ENCODE measurements at regions not wholly inside any gene's neighbourhood (a gene's known extent, or its start where the extent isn't known, plus 50 kb on each side); places are given as distances from the start of the nearest gene placed in this dataset.

DNA sequence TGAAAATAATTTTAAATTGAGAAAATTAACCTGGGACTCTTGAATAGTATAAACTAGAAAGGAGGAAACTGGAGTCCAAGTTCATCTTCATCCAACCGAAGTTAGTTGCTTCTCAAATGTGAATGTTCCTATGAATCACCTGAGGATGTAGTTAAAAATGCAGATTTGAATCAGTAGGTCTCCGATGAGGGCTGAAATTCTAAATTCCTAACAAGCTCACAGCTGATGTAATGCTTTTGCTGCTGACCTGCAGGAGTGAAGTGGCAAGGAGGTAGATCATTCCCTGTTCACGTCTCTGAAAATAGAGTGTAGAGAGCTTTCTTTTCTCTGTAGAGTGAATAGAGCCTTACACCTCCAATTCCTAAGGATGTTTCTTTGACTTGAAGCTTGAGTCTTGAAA is 685.5 kb downstream of the CPS1 start:
- no peak for DNase-seq

DNA sequence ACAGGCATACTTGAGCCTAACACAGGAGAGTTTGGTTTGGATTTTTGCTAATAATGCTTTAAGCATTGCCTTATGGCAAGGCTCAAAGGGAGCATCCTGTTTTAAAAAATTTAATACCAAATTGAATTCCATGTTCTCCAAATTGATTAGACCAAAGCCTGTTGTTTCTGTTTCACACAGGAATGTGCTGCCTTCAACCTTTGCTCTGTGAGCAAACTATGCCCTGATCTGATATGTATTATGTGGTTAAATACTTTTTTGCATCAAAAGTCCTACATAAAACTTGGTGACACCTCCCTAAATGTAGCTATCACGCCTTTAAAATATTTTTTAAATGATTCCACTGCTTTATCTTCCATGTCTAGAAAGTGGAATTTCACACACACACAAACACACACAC is 691.4 kb downstream of the CPS1 start:
- no peak for DNase-seq

DNA sequence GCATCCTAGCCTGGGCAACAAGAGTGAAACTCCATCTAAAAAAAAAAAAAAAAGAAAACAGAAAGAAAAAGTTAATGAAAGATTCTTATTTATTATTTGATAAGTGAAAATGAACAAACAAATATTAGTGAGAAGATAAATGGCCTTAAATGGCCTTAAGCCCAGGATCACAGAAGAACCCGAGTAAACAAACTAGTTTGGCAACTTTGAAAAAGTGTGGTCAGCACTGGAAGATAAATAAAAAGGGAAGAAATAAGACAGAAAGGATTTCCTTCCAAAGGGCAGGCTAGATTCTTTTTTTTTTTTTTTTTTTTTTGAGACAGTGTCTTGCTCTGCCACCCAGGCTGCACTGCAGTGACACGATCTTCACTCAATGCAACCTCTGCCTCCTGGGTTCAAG is 692.4 kb downstream of the CPS1 start:
- no peak for DNase-seq

DNA sequence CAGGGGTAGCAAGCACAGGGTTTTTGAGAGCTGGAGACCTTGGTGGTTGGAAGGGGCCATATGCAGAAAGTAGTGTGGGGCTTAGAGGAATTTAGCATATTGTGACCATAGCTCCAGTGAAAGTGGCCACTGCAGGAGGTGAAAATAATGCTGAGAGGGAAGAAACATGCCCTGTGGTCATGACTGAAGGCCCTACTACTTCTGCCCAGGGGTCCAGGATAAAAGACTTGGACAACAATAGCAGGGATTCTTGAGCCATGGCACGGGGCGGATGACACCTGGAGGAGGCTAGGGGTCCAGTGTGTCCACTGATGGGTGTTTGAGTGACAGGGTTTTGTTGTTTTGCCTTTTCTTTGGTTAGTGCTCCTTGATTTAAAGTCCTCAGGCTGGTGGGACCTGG is 694.6 kb downstream of the CPS1 start:
- no peak for DNase-seq

DNA sequence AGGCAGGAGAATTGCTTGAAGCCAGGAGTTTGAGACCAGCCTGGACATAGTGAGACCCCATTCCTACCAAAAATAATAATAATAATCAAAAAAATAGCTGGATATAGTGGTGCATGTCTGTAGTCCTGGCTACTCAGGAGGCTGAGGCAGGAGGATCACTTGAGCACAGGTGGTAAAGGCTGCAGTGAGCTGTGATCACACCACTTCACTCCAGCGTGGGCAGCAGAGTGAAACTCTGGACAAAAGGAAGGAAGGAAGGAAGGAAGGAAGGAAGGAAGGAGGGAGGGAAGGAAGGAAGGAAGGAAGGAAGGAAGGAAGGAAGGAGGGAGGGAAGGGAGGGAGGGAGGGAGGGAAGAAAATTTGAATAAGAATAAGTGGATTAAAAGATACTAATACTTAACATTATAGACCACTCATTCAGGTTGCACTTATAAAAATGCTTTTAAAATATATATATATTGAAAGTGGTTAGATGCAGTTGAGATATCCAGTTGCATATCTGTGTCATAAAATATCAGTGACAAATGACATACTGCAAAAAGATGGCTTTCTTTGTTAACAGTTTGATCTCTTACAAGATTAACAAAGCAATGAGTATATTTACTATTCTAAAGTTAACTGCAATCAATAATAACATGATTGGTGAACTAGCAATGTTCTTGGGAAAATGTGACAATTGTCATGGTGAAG is 702.4 kb downstream of the CPS1 start:
- no peak for DNase-seq

DNA sequence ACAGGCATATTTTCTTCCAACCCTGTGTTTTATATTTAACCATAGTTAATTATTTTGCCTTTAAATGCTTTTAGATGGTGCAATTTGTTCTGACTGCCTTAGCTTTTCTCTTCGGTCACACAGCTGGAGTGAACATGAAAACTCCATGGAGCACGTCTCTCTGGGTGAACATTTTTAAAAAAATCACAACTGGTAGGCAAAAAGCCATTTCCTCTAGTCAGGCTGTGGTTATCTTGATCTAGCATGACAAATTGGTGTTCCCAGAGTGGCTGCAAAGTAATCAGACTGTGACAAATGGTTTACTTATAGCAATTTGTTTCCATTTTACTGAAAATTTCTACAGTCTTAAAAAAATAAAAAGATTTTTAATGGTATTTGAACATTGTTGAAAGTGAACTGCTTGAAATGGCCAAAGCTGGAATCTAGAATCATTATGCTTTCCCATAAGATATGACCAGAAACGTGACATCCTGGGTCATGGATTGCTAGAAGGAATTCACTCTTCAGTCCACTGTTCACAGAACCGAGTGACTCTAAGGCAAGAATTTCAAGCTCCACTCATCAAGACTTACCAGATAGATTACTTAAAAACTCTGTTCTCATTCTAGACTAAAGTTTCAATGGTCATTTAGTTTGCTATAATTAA is 703.6 kb downstream of the CPS1 start:
- no peak for DNase-seq

DNA sequence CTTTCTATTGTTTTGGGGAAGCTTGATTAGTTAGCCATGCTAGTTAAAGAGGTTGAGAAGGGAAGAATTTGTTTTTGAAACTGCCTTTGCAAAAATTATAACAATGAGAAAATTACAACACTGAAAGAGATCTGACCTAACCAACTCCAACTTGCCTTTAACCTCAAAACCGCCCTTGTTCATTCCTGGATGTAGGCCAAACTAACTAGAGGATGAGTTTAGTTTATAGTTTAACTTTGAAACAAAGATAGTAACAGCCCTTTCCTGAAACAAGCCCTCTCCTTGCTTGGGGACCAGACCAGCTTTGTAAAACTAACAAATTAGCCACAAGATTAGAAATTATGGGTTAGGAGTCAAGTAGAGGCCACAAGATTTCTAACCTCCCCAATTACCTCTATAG is 713.9 kb downstream of the CPS1 start:
- no peak for DNase-seq

DNA sequence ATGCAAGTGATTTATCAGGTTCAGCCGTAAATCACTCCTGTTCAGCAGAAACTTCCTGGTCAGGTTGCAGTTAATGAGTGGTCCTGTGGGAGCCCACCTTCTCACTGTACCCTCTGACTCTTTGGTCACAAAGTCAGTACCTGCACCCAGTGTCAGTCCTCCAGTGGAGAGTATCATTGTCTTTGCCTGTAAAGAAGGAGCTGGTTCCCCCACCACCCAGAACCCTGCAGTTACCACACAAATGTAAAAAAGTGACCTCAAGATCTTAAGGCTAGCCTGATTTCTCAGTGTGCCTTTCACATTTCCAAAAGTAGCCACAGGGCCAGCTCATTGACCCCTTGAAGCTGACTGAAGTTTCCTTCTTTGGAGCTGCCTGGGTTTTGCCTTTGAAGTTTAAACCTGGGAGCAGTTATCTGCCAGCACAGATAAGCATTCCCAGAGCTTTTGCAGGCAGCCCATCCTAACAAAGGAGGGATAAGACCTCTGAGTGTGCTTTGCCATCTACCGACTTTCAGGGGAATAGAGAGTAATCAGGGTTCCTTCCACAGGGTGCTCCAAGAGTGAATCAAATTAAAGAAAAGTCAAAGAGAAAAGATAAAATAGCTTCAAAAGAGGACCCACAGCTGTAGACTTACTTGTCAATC is 725.2 kb downstream of the CPS1 start:
- no peak for DNase-seq

DNA sequence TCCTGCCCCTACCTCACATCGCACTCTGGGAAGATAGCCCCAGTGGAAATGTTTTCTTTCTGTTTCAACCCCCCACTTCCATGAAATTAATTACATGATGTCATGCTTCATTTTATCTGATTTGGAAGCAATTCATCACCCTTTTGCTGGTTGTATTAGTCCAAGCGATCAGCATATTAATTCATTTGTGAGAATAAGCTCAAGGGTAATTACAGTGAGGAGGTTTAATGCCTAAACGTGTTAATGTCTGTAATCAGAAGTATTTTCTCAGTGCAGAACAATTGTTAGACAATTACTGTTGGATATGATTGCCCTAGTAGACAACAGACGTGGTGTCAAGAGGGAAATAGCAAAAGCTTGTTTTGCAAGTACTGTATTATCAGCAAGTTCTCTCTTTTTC is 746.3 kb downstream of the CPS1 start:
- no peak for DNase-seq

DNA sequence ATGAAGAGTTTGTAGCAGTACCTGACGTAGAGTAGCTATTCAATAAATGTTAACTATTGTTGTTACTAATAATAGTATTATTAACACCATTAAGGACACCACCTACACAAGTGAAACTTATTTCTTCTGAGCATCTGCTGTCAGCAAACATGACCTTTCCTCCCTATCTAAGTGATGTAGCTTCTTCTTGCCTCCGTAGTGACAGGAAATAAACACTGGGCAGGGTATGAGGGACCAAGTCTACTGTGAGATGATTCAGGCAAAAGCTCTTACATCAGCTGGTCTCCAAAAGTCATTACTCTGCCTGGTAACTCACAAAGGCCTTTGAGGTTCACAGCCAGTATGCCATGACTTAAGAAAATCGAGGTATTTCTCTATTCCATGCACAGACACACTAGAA is 750.5 kb downstream of the CPS1 start:
- DNase-seq = no peak
